Endothelial cell of umbilical vein (primary cell): ENCODE measurements at regions not wholly inside any gene's neighbourhood (a gene's known extent, or its start where the extent isn't known, plus 50 kb on each side); places are given as distances from the start of the nearest gene placed in this dataset.

Experiments
- BruUV-seq: library from RNA; stranded (reverse); fragments of 400-500 nt; replicated peaks from 2 replicates; lab custom pipeline; 2021; lab: Mats Ljungman, UMichigan
- CTCF ChIA-PET: fragments of 300-600, 350-600 bp; sonication (Branson Sonifier 250); formaldehyde crosslinking; loops from one replicate; lab custom pipeline; 2021; ENCODE audit warnings: antibody characterized with exemption, inconsistent platforms; lab: Charles Lee
- POLR2A ChIA-PET: fragments of 300-600, 350-600 bp; sonication (Branson Sonifier 250); formaldehyde crosslinking; loops from one replicate; lab custom pipeline; 2021; ENCODE audit warnings: antibody characterized with exemption, inconsistent platforms; lab: Charles Lee
- DNase-seq: peaks from one replicate; pipeline ENCODE4 v3.0.0-alpha.2; 2011; ENCODE audit warnings: low read depth, low spot score
- FAIRE-seq: peaks from 2 replicates; lab custom pipeline; 2011; peaks lifted over from hg19 to GRCh38; lab: Jason Lieb, UNC
- H2AFZ ChIP-seq: 2 replicates; pipeline ENCODE4 v1.6.0; 2012; ENCODE audit warnings: low read depth, low read length, control low read depth, inconsistent platforms
- H3K27ac ChIP-seq: 2 replicates; pipeline ENCODE4 v1.5.1; 2011; ENCODE audit warnings: low read depth, mild to moderate bottlenecking, control low read depth, low read length, moderate library complexity; ENCODE audit not compliant: insufficient read depth
- H3K27me3 ChIP-seq, 2 experiments: 2 replicates each; pipeline versions ENCODE4 v1.6.0 to v1.6.1; 2011; ENCODE audit warnings: low read length in 2 of 2, mixed read lengths in 1 of 2; ENCODE audit not compliant: control insufficient read depth in 2 of 2, insufficient read depth in 2 of 2
- H3K36me3 ChIP-seq, 2 experiments: 2 replicates in 1 of 2; 3 replicates in 1 of 2; pipeline ENCODE4 v1.5.1; 2011; ENCODE audit warnings: low read length in 2 of 2, mild to moderate bottlenecking in 1 of 2, moderate library complexity in 1 of 2; ENCODE audit not compliant: control insufficient read depth in 2 of 2, insufficient read depth in 2 of 2; ENCODE audit errors: extremely low read depth in 1 of 2
- H3K4me1 ChIP-seq: 3 replicates; pipeline ENCODE4 v1.5.1; 2011; ENCODE audit warnings: mild to moderate bottlenecking, low read length; ENCODE audit not compliant: control insufficient read depth, insufficient read depth; ENCODE audit errors: extremely low read depth
- H3K4me2 ChIP-seq: 2 replicates; pipeline ENCODE4 v1.6.1; 2011; ENCODE audit warnings: low read length, control low read depth, mixed read lengths; ENCODE audit not compliant: insufficient read depth
- H3K4me3 ChIP-seq, 3 experiments: fragments of 200-600 bp in 1 of 3; sonication (generic), shearing (Covaris generic) in 1 of 3; replicated peaks in 1 of 3; 2 replicates each; pipeline ENCODE4 v1.5.1; 2011 to 2016; ENCODE audit warnings: control low read depth in 3 of 3, low read length in 3 of 3, mild to moderate bottlenecking in 2 of 3, inconsistent platforms in 1 of 3, low read depth in 1 of 3, moderate library complexity in 1 of 3; ENCODE audit not compliant: insufficient read depth in 1 of 3
- H3K79me2 ChIP-seq: 2 replicates; pipeline ENCODE4 v1.6.0; 2012; ENCODE audit warnings: low read length, inconsistent platforms; ENCODE audit not compliant: control insufficient read depth, insufficient read depth
- H3K9ac ChIP-seq: replicated peaks from 2 replicates; pipeline ENCODE3; 2011; ENCODE audit warnings: low read length, control low read depth; ENCODE audit not compliant: insufficient read depth; ENCODE audit errors: extremely low read depth
- H3K9me1 ChIP-seq: replicated peaks from 3 replicates; pipeline ENCODE4 v1.6.0; 2011; ENCODE audit warnings: mild to moderate bottlenecking, low read length; ENCODE audit not compliant: control insufficient read depth, insufficient read depth; ENCODE audit errors: extremely low read depth
- H3K9me3 ChIP-seq: replicated peaks from 2 replicates; pipeline ENCODE4 v1.5.1; 2012; ENCODE audit warnings: low read length, inconsistent platforms; ENCODE audit not compliant: control insufficient read depth, insufficient read depth
- H4K20me1 ChIP-seq: replicated peaks from 2 replicates; pipeline ENCODE3; 2011; ENCODE audit warnings: mild to moderate bottlenecking, low read length; ENCODE audit not compliant: control insufficient read depth, insufficient read depth; ENCODE audit errors: extremely low read depth
- EZH2 ChIP-seq: IDR thresholded peaks from 2 replicates; pipeline ENCODE4 v1.6.1; 2012; ENCODE audit warnings: borderline replicate concordance, low read depth, mild to moderate bottlenecking, moderate library complexity, low read length, inconsistent platforms; ENCODE audit not compliant: severe bottlenecking
- FOS ChIP-seq: IDR thresholded peaks from 2 replicates; pipeline ENCODE4 v1.6.1; 2011; ENCODE audit warnings: mild to moderate bottlenecking, low read length, moderate library complexity, borderline replicate concordance; ENCODE audit not compliant: insufficient read depth
- GATA2 ChIP-seq: IDR thresholded peaks from 2 replicates; pipeline ENCODE4 v1.7.0; 2011; ENCODE audit warnings: low read depth, mild to moderate bottlenecking, moderate library complexity, mixed read lengths, low read length; ENCODE audit not compliant: insufficient read length, insufficient read depth
- JUN ChIP-seq: IDR thresholded peaks from 2 replicates; pipeline ENCODE4 v1.6.1; 2011; ENCODE audit warnings: borderline replicate concordance, low read depth; ENCODE audit not compliant: insufficient read length, insufficient read depth
- MYC ChIP-seq: IDR thresholded peaks from one replicate; pipeline ENCODE4 v1.6.1; 2011; ENCODE audit warnings: mild to moderate bottlenecking, low read depth, low read length
- POLR2A ChIP-seq: IDR thresholded peaks from 2 replicates; pipeline ENCODE4 v1.6.1; 2012; ENCODE audit warnings: low read depth, mild to moderate bottlenecking, control low read depth, low read length
- POLR2AphosphoS5 ChIP-seq: IDR thresholded peaks from 2 replicates; pipeline ENCODE4 v1.6.1; 2012; ENCODE audit warnings: low read depth, mild to moderate bottlenecking, control low read depth, low read length, moderate library complexity; ENCODE audit not compliant: insufficient read depth
- dilution Hi-C: fragments of 300-500 bp; cut with MboI; formaldehyde crosslinking; loops from one replicate; pipeline ENCODE4 v1.15.0; 2019; ENCODE audit warnings: low sequenced_read_pairs; ENCODE audit not compliant: extremely low pct_ligation_motif_present
- intact Hi-C: fragments of 100-400 bp; cut with micrococcal nuclease; formaldehyde crosslinking; loops from one replicate; pipeline ENCODE4 v1.10.0; 2022
- TF ChIP-seq, protein P1 (sequence below), 2 donors: IDR thresholded peaks; 1 replicate in 1 of 2; 2 replicates in 1 of 2; pipeline ENCODE4 v1.5.1; 2011; ENCODE audit warnings: low read length in 2 of 2, mild to moderate bottlenecking in 2 of 2, moderate library complexity in 2 of 2, control low read depth in 1 of 2, inconsistent platforms in 1 of 2, low read depth in 1 of 2; ENCODE audit not compliant: insufficient read depth in 1 of 2; ENCODE audit errors: extremely low read depth in 1 of 2
- TF ChIP-seq, protein P2 (sequence below): IDR thresholded peaks from 2 replicates; pipeline ENCODE4 v1.6.1; 2011; ENCODE audit not compliant: insufficient read depth, insufficient read length

- TF ChIP-seq FOS: no peak
- no peak for TF ChIP-seq JUN
- no peak for TF ChIP-seq MYC
- TF ChIP-seq GATA2: no peak
- no peak for TF ChIP-seq POLR2AphosphoS5
- TF ChIP-seq, protein P1, sequence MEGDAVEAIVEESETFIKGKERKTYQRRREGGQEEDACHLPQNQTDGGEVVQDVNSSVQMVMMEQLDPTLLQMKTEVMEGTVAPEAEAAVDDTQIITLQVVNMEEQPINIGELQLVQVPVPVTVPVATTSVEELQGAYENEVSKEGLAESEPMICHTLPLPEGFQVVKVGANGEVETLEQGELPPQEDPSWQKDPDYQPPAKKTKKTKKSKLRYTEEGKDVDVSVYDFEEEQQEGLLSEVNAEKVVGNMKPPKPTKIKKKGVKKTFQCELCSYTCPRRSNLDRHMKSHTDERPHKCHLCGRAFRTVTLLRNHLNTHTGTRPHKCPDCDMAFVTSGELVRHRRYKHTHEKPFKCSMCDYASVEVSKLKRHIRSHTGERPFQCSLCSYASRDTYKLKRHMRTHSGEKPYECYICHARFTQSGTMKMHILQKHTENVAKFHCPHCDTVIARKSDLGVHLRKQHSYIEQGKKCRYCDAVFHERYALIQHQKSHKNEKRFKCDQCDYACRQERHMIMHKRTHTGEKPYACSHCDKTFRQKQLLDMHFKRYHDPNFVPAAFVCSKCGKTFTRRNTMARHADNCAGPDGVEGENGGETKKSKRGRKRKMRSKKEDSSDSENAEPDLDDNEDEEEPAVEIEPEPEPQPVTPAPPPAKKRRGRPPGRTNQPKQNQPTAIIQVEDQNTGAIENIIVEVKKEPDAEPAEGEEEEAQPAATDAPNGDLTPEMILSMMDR (IDR thresholded peaks at IDR 0.05; ENCODE audit: extremely low read depth in 1 of 2, insufficient read depth in 1 of 2, low read depth in 1 of 2, low read length in 2 of 2): no peak
- TF ChIP-seq POLR2A: no peak
- no peak for TF ChIP-seq EZH2
- TF ChIP-seq, protein P2, sequence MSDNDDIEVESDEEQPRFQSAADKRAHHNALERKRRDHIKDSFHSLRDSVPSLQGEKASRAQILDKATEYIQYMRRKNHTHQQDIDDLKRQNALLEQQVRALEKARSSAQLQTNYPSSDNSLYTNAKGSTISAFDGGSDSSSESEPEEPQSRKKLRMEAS: no peak
- Histone ChIP-seq H3K27me3 (no peaks in the 10 kb centered on the region), H3K4me1 (no peaks in the 10 kb centered on the region), H3K4me2 (no peak overlapping the region), H3K4me3 (no peak overlapping the region), H3K79me2 (no peaks in the 10 kb centered on the region), H4K20me1 (no peaks in the 10 kb centered on the region), H3K36me3 (no peaks in the 10 kb centered on the region), H3K27ac (no peak overlapping the region), H3K9me1 (no peaks in the 10 kb centered on the region), H2AFZ (no peak overlapping the region), H3K9ac (no peak overlapping the region), H3K9me3 (no peaks in the 10 kb centered on the region)
- no TSS peak for BruUV-seq
- DNase-seq: no peak
- intact Hi-C loops: no loop called here
- CTCF ChIA-PET: no interaction called here
- POLR2A ChIA-PET: no interaction called here
- no peak for FAIRE-seq
- dilution Hi-C loops: no loop called here
These were observed 172.5 kb downstream of the ANKRD50 start for GRCh38 chr4:124540014-124540413.
